Mesenchymal stem cell (in vitro differentiated cells and primary cell): ENCODE measurements at regions not wholly inside any gene's neighbourhood (a gene's known extent, or its start where the extent isn't known, plus 50 kb on each side); places are given as distances from the start of the nearest gene placed in this dataset.
"Not testable (repeated sequence)": the region's sequence is repeated elsewhere in the genome, so short reads cannot be mapped to it uniquely, and the experiment has no call there.

Experiments used
- DNase-seq: peaks from one replicate; pipeline ENCODE4 v3.0.0-alpha.2; 2013
- H2AFZ ChIP-seq: one replicate; pipeline ENCODE4 v1.6.1; 2013; ENCODE audit warnings: low read depth, mild to moderate bottlenecking, control low read depth, inconsistent platforms, low read length, moderate library complexity
- H2AK5ac ChIP-seq: 2 replicates; pipeline ENCODE4 v1.6.1; 2013; ENCODE audit warnings: low read length, moderate library complexity, mild to moderate bottlenecking, inconsistent platforms; ENCODE audit not compliant: severe bottlenecking
- H2BK120ac ChIP-seq: one replicate; pipeline ENCODE4 v1.6.1; 2013; ENCODE audit warnings: low read depth, mild to moderate bottlenecking, inconsistent platforms, low read length, moderate library complexity
- H2BK12ac ChIP-seq, 2 experiments: one replicate each; pipeline ENCODE4 v1.6.1; 2013; ENCODE audit warnings: inconsistent platforms in 2 of 2, low read length in 2 of 2, mild to moderate bottlenecking in 2 of 2, moderate library complexity in 2 of 2, control low read depth in 1 of 2
- H2BK15ac ChIP-seq: one replicate; pipeline ENCODE4 v1.6.1; 2013; ENCODE audit warnings: mild to moderate bottlenecking, low read depth, inconsistent platforms; ENCODE audit not compliant: poor library complexity, severe bottlenecking
- H2BK5ac ChIP-seq: 2 replicates; pipeline ENCODE4 v1.6.1; 2013; ENCODE audit warnings: low read depth, mild to moderate bottlenecking, low read length, control low read depth, inconsistent platforms; ENCODE audit not compliant: poor library complexity, severe bottlenecking
- H3K14ac ChIP-seq, 2 experiments: one replicate each; pipeline ENCODE4 v1.6.1; 2013; ENCODE audit warnings: inconsistent platforms in 2 of 2, low read length in 2 of 2, control low read depth in 1 of 2, mild to moderate bottlenecking in 1 of 2, moderate library complexity in 1 of 2
- H3K18ac ChIP-seq, 2 experiments: one replicate each; pipeline ENCODE4 v1.6.1; 2013; ENCODE audit warnings: inconsistent platforms in 2 of 2, low read length in 2 of 2, control low read depth in 1 of 2, low read depth in 1 of 2, mild to moderate bottlenecking in 1 of 2
- H3K23ac ChIP-seq, 2 experiments: one replicate each; pipeline ENCODE4 v1.6.1; 2013; ENCODE audit warnings: inconsistent platforms in 2 of 2, low read length in 2 of 2, mild to moderate bottlenecking in 2 of 2, moderate library complexity in 2 of 2, control low read depth in 1 of 2
- H3K27ac ChIP-seq: 2 replicates; pipeline ENCODE4 v1.5.1; 2013; ENCODE audit warnings: mild to moderate bottlenecking, moderate library complexity, low read length, control low read depth, inconsistent platforms; ENCODE audit not compliant: poor library complexity, severe bottlenecking
- H3K27me3 ChIP-seq, 2 experiments: 2 replicates each; pipeline versions ENCODE4 v1.6.1 to v1.7.0; 2013; ENCODE audit warnings: low read length in 2 of 2, mild to moderate bottlenecking in 2 of 2, moderate library complexity in 2 of 2, control low read depth in 1 of 2, inconsistent platforms in 1 of 2; ENCODE audit not compliant: control insufficient read depth in 1 of 2, insufficient read depth in 1 of 2
- H3K36me3 ChIP-seq, 2 experiments: 2 replicates each; pipeline versions ENCODE4 v1.6.1 to v1.7.0; 2013; ENCODE audit warnings: low read length in 2 of 2, control low read depth in 1 of 2, inconsistent platforms in 1 of 2, low read depth in 1 of 2, mild to moderate bottlenecking in 1 of 2; ENCODE audit not compliant: insufficient read depth in 2 of 2, control insufficient read depth in 1 of 2
- H3K4ac ChIP-seq, 2 experiments: one replicate each; pipeline ENCODE4 v1.6.1; 2013; ENCODE audit warnings: inconsistent platforms in 2 of 2, low read length in 2 of 2, mild to moderate bottlenecking in 2 of 2, moderate library complexity in 2 of 2, control low read depth in 1 of 2, low read depth in 1 of 2
- H3K4me1 ChIP-seq: 2 replicates; pipeline ENCODE4 v1.6.1; 2013; ENCODE audit warnings: low read depth, low read length, control low read depth; ENCODE audit not compliant: control insufficient read depth, insufficient read depth
- H3K4me2 ChIP-seq: 2 replicates; pipeline ENCODE4 v1.6.1; 2013; ENCODE audit warnings: low read length, mild to moderate bottlenecking, inconsistent platforms; ENCODE audit not compliant: poor library complexity, severe bottlenecking
- H3K4me3 ChIP-seq, 2 experiments: 2 replicates each; pipeline versions ENCODE4 v1.5.1 to v1.7.0; 2013; ENCODE audit warnings: low read length in 2 of 2, mild to moderate bottlenecking in 2 of 2, control low read depth in 1 of 2, low read depth in 1 of 2; ENCODE audit not compliant: insufficient read depth in 1 of 2
- H3K79me1 ChIP-seq: replicated peaks from 2 replicates; pipeline ENCODE4 v1.6.1; 2013; ENCODE audit warnings: mild to moderate bottlenecking, control low read depth, low read length, inconsistent platforms; ENCODE audit not compliant: poor library complexity, severe bottlenecking
- H3K9ac ChIP-seq: 2 replicates; pipeline ENCODE4 v1.7.0; 2013; ENCODE audit warnings: mild to moderate bottlenecking, low read length, moderate library complexity
- H3K9me3 ChIP-seq: 2 replicates; pipeline ENCODE4 v1.7.0; 2013; ENCODE audit warnings: mild to moderate bottlenecking, low read length; ENCODE audit not compliant: control insufficient read depth
- H4K8ac ChIP-seq: one replicate; pipeline ENCODE4 v1.6.1; 2013; ENCODE audit warnings: inconsistent platforms, mild to moderate bottlenecking, low read length, moderate library complexity
- H4K91ac ChIP-seq: one replicate; pipeline ENCODE4 v1.6.1; 2013; ENCODE audit warnings: mild to moderate bottlenecking, low read length, inconsistent platforms
- WGBS: methylation state at CpG from one replicate; pipeline ENCODE4 v1.1.7; 2013; ENCODE audit warnings: mixed read lengths; 5-methylcytosine and 5-hydroxymethylcytosine counted together

- Histone ChIP-seq H2BK15ac (no peak overlapping the region), H2BK12ac (no peak overlapping the region), H3K27ac (no peak overlapping the region), H3K36me3 (no peaks in the 10 kb centered on the region), H3K23ac (no peak overlapping the region), H3K9ac (no peak overlapping the region), H3K4me2 (no peak overlapping the region), H3K79me1 (no peaks in the 10 kb centered on the region), H2AFZ (no peak overlapping the region), H3K9me3 (no peaks in the 10 kb centered on the region), H3K27me3 (no peaks in the 10 kb centered on the region), H2AK5ac (no peak overlapping the region), H3K14ac (no peak overlapping the region), H4K91ac (no peak overlapping the region), H3K4me3 (no peak overlapping the region), H2BK5ac (no peak overlapping the region), H2BK120ac (no peak overlapping the region), H3K4ac (no peak overlapping the region), H4K8ac (no peak overlapping the region), H3K4me1 (no peaks in the 10 kb centered on the region), H3K18ac (no peak overlapping the region)
- DNase-seq, result no peak
- 70% methylated on average over 2 of the region's 4 CpGs for WGBS
These were observed 75.9 kb downstream of the CAVIN4 start for GRCh38 chr9:100653643-100654334.

- WGBS, result 67% methylated on average over 2 of the region's 2 CpGs
- not testable (repeated sequence) for H3K36me3 ChIP-seq, H3K4ac ChIP-seq, H3K27ac ChIP-seq, H3K18ac ChIP-seq, H3K9me3 ChIP-seq, H3K4me2 ChIP-seq, H3K4me3 ChIP-seq, H2BK5ac ChIP-seq, H2AFZ ChIP-seq, H3K9ac ChIP-seq, H4K91ac ChIP-seq, H2BK12ac ChIP-seq, H3K79me1 ChIP-seq, H2BK120ac ChIP-seq, H3K23ac ChIP-seq, H4K8ac ChIP-seq, H2BK15ac ChIP-seq, H2AK5ac ChIP-seq, H3K4me1 ChIP-seq, DNase-seq, H3K27me3 ChIP-seq, H3K14ac ChIP-seq
These were observed 79.0 kb downstream of the CAVIN4 start for GRCh38 chr9:100656851-100657250.

GRCh38 chr9:100661668-100662067 is 83.8 kb downstream of the CAVIN4 start:
- H2BK12ac ChIP-seq, result no peak overlapping the region
- peaks cover 7% of the 10 kb centered on the region for H3K9me3 ChIP-seq
- H3K23ac ChIP-seq, result no peak overlapping the region
- H2BK15ac ChIP-seq, result no peak overlapping the region
- no peak overlapping the region for H3K4me2 ChIP-seq
- H3K4me1 ChIP-seq, result no peaks in the 10 kb centered on the region
- no peak overlapping the region for H4K8ac ChIP-seq
- no peak overlapping the region for H3K18ac ChIP-seq
- 56% methylated on average over 2 of the region's 3 CpGs for WGBS
- H2AFZ ChIP-seq, result no peak overlapping the region
- no peak overlapping the region for H3K27ac ChIP-seq
- H3K4me3 ChIP-seq, result no peak overlapping the region
- no peak overlapping the region for H4K91ac ChIP-seq
- no peak overlapping the region for H3K4ac ChIP-seq
- H3K79me1 ChIP-seq, result no peaks in the 10 kb centered on the region
- H2AK5ac ChIP-seq, result no peak overlapping the region
- H2BK120ac ChIP-seq, result no peak overlapping the region
- no peaks in the 10 kb centered on the region for H3K36me3 ChIP-seq
- no peak overlapping the region for H2BK5ac ChIP-seq
- no peaks in the 10 kb centered on the region for H3K27me3 ChIP-seq
- H3K14ac ChIP-seq, result no peak overlapping the region
- DNase-seq, result no peak
- H3K9ac ChIP-seq, result no peak overlapping the region

- Histone ChIP-seq H3K79me1 (no peaks in the 10 kb centered on the region), H2BK120ac (no peak overlapping the region), H2BK12ac (no peak overlapping the region), H3K27me3 (no peaks in the 10 kb centered on the region), H2AFZ (no peak overlapping the region), H3K4me2 (no peak overlapping the region), H3K23ac (no peak overlapping the region), H3K18ac (no peak overlapping the region), H3K9me3 (peaks cover 7% of the 10 kb centered on the region), H3K4me1 (no peaks in the 10 kb centered on the region), H4K91ac (no peak overlapping the region), H4K8ac (no peak overlapping the region), H3K4me3 (no peak overlapping the region), H3K27ac (no peak overlapping the region), H3K9ac (no peak overlapping the region), H3K4ac (no peak overlapping the region), H2BK15ac (no peak overlapping the region), H3K14ac (no peak overlapping the region), H3K36me3 (no peaks in the 10 kb centered on the region), H2BK5ac (no peak overlapping the region), H2AK5ac (no peak overlapping the region)
- DNase-seq, result no peak
- 73% methylated on average over 1 of the region's 1 CpG for WGBS
These were observed 84.2 kb downstream of the CAVIN4 start for GRCh38 chr9:100662122-100662521.
